PFSK-1 (cell line): ENCODE measurements at regions not wholly inside any gene's neighbourhood (a gene's known extent, or its start where the extent isn't known, plus 50 kb on each side); places are given as distances from the start of the nearest gene placed in this dataset.

ENCODE experiments used
- FOXP2 ChIP-seq: optimal IDR thresholded peaks from 2 replicates; pipeline ENCODE3; 2011; ENCODE audit warnings: borderline replicate concordance, control low read depth, inconsistent platforms; ENCODE audit not compliant: insufficient read depth; ENCODE audit errors: extremely low read length, extremely low read depth
- POLR2AphosphoS5 ChIP-seq: IDR thresholded peaks from 2 replicates; pipeline ENCODE4 v1.6.1; 2012; ENCODE audit warnings: low read depth, mild to moderate bottlenecking, control low read depth, low read length, moderate library complexity
- SIN3A ChIP-seq: IDR thresholded peaks from 2 replicates; pipeline ENCODE4 v1.6.1; 2012; ENCODE audit warnings: mild to moderate bottlenecking, low read length, moderate library complexity, borderline replicate concordance; ENCODE audit not compliant: insufficient read depth
- TF ChIP-seq, protein P1 (sequence below), 2 experiments: IDR thresholded peaks; 2 replicates each; pipeline versions ENCODE4 v1.6.1 to v1.8.0; 2011 to 2012; ENCODE audit warnings: low read depth in 2 of 2, low read length in 2 of 2, control low read depth in 1 of 2, inconsistent platforms in 1 of 2, mild to moderate bottlenecking in 1 of 2, moderate library complexity in 1 of 2; ENCODE audit not compliant: insufficient read depth in 1 of 2

DNA sequence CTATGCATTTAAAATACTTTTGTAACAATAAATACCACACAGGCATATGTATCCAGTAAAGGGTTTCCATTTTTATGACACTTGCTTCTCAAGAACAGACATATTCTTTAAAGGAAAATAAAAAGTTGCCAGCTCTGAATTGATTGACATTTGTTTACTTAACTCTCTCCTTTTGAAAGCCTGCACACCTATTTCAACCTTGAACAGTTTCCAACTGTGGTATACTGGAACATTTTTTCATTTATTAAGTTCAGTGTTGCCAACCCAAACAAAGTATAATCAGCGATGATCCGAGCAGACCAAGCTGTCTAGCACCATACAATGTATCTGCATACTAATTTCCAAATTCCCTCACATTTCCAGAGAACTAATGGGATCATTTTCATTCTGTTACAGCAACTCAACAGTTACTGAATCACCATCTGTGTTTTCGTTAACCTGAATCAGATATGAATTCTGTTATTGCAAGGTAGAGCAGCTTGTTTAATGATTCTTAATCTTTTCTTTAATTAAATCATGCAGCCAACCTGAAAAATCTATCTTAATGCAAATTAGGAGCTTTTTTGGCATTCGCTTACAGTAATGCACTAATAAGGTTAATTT lies 725.5 kb upstream of the ZEB2 start:
- TF ChIP-seq POLR2AphosphoS5 (no peak), SIN3A (no peak), FOXP2 (no peak)
- TF ChIP-seq, protein P1, sequence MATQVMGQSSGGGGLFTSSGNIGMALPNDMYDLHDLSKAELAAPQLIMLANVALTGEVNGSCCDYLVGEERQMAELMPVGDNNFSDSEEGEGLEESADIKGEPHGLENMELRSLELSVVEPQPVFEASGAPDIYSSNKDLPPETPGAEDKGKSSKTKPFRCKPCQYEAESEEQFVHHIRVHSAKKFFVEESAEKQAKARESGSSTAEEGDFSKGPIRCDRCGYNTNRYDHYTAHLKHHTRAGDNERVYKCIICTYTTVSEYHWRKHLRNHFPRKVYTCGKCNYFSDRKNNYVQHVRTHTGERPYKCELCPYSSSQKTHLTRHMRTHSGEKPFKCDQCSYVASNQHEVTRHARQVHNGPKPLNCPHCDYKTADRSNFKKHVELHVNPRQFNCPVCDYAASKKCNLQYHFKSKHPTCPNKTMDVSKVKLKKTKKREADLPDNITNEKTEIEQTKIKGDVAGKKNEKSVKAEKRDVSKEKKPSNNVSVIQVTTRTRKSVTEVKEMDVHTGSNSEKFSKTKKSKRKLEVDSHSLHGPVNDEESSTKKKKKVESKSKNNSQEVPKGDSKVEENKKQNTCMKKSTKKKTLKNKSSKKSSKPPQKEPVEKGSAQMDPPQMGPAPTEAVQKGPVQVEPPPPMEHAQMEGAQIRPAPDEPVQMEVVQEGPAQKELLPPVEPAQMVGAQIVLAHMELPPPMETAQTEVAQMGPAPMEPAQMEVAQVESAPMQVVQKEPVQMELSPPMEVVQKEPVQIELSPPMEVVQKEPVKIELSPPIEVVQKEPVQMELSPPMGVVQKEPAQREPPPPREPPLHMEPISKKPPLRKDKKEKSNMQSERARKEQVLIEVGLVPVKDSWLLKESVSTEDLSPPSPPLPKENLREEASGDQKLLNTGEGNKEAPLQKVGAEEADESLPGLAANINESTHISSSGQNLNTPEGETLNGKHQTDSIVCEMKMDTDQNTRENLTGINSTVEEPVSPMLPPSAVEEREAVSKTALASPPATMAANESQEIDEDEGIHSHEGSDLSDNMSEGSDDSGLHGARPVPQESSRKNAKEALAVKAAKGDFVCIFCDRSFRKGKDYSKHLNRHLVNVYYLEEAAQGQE (IDR thresholded peaks at IDR 0.05; ENCODE audit: insufficient read depth in 1 of 2, low read depth in 2 of 2, low read length in 2 of 2), result no peak
